ENCODE measurements at regions not wholly inside any gene's neighbourhood (a gene's known extent, or its start where the extent isn't known, plus 50 kb on each side); places are given as distances from the start of the nearest gene placed in this dataset.

DNA sequence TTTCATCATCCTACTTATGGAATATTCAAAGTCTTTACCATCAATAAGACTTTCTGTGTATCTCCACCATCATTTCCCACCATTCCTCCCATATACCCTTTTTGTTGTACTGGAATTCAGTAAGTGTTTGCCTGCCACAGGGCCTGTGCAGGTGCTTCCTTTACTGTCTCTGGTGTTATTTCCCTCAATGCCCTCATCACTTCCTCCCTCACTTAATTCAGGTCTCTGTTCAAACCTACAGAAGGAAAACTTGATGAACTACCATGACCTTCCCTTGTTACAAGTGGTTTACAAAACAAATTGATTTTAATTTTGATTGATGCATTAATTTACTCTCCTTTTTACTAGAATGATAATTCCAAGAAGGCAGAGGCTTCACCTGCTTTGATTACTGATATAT, 159.5 kb upstream of the FAT4 start:
- CTCF ChIA-PET: no interaction called here
- POLR2A ChIA-PET: no interaction called here

DNA sequence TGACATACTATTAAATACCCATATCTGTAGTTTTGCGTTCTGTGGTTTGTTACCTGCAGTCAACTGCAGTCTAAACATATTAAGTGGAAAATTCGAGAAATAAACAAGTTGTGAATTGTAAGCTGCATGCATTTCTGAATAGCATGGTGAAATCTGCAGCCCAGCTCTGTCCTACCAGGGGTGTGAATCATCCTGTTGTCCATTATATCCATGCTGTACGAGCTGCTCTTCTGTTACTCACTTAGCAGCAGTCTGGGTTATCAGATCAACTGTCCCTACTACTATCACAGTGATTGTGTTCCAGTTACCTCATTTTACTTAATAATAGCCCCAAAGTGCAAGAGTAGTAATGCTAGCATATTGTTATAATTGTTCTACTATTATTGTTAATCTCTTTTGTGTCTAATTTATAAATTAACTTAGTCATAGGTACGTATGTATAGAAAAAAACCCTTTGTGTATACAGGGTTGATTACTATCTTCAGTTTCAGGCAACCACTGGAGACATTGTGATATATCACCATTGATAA, 173.7 kb upstream of the FAT4 start:
- CTCF ChIA-PET: no interaction called here
- POLR2A ChIA-PET: no interaction called here

DNA sequence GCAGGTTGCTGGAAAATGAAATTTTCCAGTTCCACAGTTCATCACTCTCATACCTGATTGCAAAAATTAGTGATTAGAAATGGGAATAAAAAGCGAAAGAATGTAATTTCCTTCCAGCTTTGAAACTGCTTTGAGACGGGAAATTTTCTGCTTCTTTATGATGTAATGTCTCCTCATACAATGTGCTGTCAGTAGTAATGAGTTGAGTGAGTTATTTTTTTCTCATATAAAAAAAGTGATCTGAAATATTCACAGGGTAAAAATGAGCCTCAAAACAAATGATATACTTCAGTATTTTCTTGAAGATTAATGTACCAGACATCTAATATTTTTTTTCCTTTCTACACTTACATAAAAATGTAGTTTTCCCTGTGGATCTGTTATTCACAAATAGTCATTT, 179.1 kb upstream of the FAT4 start:
- ChIA-PET POLR2A (no interaction called here), CTCF (interaction anchor here (0.6 kb wide), 1 partner anchor 1135 kb away, joined by 4 read pairs; no protein-coding TSS in a partner anchor)

DNA sequence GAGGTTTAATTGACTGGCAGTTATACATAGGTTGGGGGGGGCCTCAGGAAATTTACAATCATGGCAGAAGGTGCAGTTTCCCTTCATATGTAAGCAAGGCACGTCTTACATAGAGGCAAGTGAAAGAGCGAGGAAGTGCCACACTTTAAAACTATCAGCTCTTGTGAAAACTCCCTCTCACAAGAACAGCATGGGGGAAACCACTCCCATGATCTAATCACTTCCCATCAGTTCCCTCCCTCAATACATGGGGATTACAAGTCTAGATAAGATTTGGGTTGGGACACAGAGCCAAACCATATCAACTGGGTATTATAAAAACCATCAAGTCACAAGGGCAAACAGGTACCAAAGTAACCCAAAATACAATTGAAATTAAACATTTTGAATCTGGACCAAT, 182.0 kb upstream of the FAT4 start:
- CTCF ChIA-PET: no interaction called here
- POLR2A ChIA-PET: no interaction called here

DNA sequence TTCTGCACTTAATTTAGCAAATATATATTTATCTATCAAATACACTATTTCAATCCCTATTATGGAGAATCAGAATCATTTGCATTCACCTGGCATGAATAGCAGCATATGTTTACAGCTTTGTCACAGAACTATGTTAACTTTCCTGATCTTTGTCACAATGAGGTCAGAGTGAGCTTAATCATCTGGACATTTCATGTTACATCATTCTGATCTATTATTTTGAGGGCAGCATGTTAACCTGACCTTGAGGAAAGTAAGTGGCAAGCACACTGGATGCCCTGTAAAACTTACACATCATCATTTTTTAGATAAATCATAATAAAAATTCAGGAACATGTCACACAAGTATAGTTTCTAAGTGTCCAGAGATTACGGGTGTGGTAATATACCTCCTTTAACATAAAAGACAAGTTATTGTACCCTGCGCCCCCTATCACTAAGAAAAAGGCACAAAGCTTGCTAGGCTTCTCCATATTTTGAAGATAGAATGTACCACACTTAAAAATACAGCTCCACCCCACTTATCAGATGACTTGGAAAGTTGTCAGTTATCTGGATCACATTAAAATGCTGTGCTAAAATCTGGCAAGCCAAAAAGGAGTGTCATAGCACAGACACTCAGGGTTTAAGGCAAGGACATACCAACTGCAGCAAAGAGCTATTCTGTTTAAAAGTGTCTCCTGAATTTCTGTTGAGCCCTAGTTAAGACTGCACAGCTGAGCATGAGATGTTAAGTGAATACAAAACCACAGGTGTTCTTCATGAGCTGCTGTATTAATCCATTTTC, 182.7 kb upstream of the FAT4 start:
- CTCF ChIA-PET: no interaction called here
- POLR2A ChIA-PET: no interaction called here

DNA sequence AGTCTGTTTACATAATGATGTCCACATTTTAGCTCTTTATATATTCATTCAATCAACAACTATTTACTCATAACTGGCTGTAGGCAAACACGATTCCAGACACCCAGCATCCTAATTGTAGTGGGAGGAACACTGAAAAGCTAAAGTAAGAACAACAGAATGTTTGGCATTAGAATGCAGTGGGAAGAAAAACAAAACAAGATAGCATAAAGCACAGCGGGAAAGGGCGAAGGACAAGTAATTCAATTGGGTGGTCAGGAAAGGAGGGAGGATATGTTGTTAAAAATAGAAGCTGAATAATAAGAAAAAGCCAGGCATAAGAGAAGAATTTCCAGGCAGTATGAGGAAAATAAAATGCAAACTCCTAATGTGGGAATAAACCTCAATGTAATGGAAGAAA, 189.5 kb upstream of the FAT4 start:
- CTCF ChIA-PET: no interaction called here
- POLR2A ChIA-PET: no interaction called here

DNA sequence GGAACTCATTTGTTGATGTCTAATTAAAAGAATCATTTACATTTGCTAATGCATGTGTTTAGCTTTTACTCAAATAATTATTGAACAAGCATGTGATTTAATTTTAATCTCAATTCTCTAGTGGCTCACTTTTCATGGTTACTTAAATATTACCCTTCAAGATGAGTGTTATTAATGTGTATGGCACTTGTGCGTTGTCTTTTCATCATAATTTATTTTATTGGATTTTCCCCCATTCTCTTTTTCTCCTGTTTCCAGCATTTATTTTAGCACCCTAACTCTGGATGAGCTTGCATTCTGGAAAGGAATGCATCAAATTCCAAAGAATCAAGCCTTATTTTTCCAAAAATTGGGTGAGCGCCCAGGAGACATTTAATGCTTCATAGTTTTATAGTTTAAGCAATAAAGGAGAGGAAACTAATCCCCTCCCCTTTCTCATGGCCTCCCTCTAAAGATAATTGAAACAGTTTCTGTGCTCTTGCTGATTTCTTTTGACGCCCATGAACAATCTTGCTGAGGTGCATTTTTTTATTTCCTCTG, 191.1 kb upstream of the FAT4 start:
- ChIA-PET POLR2A (no interaction called here), CTCF (no interaction called here)

DNA sequence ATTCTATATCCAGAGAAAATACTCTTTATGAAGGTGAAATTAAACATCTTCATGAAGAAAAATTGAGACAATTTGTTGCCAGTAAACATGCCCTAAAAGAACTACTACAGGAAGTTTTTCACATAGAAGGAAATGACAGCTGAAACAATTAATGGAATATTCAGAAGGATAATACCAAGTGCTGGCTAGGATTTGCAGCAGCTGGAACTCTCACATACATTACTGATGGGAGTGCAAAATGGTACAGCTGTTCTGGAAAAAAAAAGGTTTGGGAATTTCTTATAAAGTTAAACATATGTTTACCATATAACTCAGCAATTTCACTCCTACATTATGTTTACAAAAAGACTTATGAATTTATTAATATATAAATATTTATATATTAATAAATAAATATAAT, 193.2 kb upstream of the FAT4 start:
- ChIA-PET POLR2A (no interaction called here), CTCF (no interaction called here)

DNA sequence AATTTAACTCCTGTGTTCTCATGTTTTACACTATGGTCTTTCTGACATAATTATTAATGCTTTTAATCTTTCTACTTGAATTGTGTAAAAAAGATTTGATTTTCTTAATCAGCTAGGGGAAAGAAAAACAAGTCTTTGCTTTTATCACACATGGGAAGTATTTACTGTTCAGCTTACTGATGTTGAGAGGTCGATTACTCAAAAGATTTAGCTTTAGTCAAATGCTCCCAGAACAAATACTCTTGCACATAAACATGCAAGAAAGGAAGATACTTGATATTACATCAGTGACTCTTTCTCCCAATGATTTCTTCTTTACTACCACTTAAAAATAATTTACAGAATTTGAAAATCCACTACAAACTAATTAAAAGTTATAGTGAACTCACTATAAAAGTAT, 198.3 kb upstream of the FAT4 start:
- ChIA-PET POLR2A (no interaction called here), CTCF (no interaction called here)

DNA sequence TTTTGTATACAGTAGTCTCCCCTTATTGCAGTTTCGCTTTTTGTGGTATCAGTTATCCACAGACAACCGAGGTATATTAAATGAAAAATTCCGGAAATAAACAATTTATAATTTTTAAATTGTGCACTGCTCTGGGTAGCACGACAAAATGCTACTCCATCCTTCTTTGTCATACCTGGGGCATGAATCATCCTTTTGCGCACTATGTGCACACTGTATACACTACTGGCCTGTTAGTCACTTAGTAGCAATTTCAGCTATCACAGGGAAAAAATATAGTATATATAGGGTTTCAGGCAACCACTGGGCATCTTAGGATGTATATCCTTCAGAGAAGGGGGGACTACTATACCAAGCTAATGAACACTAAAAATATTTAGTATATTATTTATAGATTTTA, 198.8 kb upstream of the FAT4 start:
- ChIA-PET CTCF (no interaction called here), POLR2A (no interaction called here)

DNA sequence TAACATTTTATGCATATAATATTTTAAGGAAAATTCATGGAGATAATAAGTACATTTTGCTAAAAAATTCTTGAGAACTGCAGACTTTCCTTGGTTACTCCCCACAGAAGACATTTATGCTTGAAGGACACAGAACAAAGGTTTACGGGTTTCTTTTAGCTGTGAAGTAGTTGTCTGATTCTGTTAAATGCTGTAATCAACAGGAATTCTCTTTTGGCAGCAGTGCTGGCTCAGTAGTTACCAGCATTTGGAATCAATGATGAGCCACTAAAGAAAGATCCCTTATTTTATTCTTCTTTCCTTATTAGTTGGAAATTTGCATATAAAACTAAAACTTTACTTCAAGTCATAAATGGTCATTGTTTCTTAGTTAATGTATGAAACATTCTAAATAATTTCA, 199.3 kb upstream of the FAT4 start:
- ChIA-PET POLR2A (no interaction called here), CTCF (no interaction called here)

DNA sequence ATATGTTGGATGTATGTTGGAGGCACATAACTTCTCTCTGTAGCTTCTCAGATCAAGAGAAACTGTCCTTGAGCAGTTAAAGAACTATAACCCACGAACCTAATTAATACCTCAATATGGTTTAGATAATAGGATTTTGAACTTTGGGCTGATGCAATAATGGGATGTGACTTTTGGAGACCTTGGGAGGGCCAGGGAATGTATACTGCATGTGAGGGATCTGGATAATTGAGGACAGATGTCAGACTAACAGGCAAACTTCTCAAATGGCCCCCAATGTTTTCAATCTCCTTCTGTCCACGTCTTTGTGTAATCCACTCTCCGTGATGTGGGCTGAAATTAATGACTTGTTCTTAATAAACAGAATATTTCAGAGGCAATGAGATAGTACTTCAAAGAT, 202.2 kb upstream of the FAT4 start:
- CTCF ChIA-PET: no interaction called here
- POLR2A ChIA-PET: no interaction called here

DNA sequence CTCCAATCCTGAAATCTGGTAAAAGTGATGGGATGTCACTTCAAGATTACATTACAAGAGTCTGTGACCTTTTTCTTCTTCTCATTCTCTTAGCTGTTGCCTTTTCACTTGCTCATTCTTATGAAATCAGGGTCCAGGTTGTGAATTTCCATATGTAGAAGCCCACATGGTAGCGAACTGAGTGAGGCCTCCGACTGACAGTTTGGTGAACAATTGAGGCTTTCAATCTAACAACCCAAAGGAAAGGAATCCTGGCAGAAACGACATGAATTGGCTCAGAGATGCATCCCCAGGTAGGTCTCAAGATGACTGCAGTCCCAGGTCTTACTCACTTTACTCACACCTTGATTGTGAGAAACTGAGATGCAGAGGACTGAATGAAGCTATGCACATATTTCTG, 203.4 kb upstream of the FAT4 start:
- CTCF ChIA-PET: no interaction called here

DNA sequence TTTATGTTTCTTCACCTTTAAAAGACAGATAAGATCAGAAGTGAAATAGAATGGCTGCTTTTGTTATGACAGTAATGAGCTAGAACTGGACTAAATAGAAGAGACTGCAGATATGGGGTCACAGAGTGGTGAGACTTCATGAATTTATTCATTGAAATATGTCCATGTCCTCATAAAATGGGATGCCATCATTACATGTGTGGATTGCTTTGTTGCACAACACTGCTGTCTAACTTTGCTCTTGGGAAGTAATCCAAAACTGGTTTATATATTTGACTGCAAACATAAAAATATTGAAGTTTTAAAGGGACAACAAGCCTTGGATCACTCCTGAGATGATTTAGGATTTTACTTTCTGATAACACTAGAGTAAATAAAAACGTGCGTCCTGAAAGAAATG, 209.2 kb upstream of the FAT4 start:
- POLR2A ChIA-PET: no interaction called here
- CTCF ChIA-PET: no interaction called here

More for the DNA sequence above, 203.4 kb upstream of the FAT4 start:
- POLR2A ChIA-PET: no interaction called here

DNA sequence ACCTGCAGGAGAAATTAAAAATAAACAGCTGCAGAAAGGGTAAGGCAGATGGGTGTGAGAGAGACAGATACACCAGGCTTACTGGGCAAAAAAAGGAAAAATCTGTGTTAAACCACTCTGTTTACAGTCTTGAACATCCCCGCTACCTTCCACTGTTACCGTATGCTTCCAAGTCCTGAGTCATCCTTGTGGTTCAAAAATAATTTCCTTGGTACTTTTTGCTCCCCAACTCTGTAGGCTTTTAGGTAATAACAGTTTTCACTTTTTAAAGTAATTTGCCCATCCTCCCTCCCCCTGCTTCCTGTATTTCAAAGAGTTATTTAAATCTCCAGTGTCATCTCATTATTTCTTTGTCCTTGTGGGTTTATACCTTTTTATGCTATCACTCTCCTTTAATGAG, 210.1 kb upstream of the FAT4 start:
- ChIA-PET CTCF (no interaction called here), POLR2A (no interaction called here)

DNA sequence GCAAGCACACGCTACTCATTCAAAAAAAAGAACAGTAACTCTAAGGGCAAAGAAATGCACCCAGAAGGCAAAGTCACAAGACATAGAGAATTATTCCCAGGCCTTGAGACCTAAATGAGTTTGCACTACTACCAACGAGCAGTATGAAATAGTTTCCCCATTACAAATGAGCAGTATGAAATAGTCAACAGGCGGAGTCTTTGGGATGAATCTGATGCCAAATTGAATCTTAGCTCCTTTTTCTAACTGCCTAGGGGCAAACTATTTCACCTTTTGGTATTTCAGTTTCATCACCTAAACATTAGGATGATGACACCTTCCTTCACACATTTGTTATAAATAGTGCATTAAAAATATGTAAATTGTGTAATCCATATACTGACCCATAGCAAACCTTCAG, 213.0 kb upstream of the FAT4 start:
- ChIA-PET CTCF (no interaction called here), POLR2A (no interaction called here)

DNA sequence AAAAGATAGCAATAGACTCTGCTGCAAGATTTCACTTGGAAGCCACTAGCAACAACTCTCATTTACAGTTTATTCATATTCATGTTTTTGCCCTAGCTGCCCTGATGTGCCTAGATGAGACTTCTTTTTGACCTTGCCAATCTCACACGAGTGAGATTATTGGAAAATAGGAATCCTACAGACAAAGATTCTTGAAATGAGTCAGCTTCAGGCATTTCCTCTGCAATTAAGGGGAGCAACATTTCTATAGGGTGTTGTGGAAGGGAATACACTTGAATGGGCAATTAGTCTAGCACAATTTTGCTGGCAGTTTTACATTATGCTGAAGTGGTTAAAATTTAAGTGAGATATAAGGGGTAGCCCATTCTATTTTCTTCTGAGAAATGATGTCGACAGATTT, 217.0 kb upstream of the FAT4 start:
- POLR2A ChIA-PET: no interaction called here
- CTCF ChIA-PET: no interaction called here

DNA sequence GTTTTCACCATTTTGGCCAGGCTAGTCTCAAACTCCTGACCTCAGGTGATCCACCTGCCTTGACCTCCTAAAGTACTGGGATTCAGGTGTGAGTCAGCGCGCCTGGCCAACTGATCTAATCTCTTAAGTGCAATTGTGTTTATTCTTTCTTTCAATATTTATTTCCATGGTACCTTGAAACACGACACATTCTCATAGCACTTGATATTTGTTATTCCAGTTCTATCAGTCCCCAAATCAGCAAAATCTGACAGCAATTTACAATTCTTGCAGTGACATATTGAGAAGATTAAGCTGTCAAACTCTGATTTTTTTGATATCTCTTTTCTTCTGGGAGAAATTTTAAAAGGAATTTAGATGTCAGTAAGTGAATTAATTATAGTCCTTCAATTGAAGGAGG, 218.1 kb upstream of the FAT4 start:
- POLR2A ChIA-PET: no interaction called here
- CTCF ChIA-PET: no interaction called here

DNA sequence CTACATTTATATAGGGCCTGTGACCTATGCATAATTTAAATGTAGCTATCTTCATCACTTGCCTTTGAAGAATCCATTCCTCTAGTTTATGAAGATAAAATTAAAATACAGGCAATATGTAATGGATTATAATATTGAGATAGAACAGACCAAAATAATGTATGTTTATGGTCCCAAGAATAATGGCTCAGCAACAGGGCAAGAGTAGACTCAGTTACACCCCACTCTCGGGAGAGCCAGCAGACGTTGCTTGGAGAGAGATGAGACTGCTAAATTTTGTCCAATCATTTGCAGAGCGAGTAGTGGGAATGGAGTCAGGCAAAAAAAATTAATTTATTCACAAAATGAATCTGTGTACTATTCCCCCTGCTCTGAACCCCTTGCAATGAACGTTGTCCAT, 223.2 kb upstream of the FAT4 start:
- ChIA-PET POLR2A (no interaction called here), CTCF (no interaction called here)

DNA sequence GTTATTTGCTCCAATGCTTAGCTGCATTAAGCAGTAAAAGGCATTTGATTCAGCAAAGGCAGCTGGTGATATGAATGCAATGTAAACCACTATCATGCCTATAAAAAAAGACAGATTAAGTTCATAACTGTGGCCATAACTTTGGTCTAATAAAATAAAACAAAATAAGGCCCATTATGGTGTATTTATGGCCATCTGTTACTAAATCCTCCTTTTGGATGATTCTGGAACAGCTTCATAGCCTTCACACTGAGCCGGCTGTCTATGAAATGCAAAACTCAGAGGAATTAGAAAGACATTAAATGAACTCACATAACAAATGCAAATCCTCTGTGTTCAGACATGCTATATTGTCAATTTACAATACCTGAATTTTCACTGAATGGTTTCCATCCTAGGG, 223.7 kb upstream of the FAT4 start:
- ChIA-PET CTCF (no interaction called here), POLR2A (no interaction called here)

DNA sequence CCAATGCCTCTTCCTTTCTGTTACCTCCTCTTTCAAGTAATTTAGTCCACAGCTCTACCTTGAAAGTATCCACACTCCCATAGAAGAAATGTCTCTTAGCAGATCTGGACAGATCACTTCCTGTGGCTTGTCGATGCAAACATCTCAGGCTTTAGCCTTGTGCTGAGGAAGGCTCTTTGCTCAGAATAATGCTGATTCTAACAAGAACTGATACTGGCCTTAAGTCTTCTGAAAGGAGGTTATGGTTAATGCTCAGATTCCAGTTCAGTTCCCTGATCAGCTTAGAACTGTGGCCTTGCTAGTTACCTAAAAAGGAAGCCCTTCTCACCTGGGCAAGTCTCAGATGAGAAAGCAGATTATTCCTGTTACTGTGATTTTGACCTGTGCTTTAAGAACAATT, 230.1 kb upstream of the FAT4 start:
- CTCF ChIA-PET: no interaction called here
- POLR2A ChIA-PET: no interaction called here

DNA sequence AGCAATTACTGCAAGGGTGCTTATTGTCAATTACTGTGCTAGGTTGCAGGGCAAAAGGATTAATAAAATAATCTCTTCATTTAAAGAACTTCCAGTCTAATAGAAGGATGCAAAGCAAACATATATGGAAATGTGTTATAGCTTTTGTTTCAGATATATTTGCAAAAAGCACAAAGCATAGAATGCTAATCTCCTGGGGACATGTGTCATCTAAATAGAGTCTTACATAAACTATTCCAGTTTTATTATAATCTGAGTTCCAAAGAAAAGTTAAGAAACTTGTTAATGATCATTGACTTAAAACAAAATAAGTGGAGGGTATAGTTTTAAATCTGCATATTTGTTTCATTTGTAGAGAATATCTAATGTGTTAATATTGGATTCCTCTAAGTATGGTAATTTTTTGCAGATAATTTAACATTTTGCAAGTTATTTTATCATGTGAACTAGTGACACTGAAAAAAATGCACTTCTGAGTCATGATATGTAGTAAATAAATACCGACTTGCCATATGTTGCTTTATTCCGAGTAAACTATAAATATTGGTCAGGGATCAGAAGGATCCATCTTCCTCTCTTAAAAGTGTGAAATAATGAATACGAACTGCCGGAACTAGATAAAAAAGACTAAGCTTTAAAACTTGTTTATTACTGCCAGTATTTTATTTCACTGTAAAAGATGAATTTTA, 231.9 kb upstream of the FAT4 start:
- ChIA-PET CTCF (no interaction called here), POLR2A (no interaction called here)

All from activated CD8-positive, alpha-beta memory T cell treated with anti-CD3 and anti-CD28 coated beads for 36 hours (primary cell).